ENCODE measurements at regions not wholly inside any gene's neighbourhood (a gene's known extent, or its start where the extent isn't known, plus 50 kb on each side); places are given as distances from the start of the nearest gene placed in this dataset.

DNA sequence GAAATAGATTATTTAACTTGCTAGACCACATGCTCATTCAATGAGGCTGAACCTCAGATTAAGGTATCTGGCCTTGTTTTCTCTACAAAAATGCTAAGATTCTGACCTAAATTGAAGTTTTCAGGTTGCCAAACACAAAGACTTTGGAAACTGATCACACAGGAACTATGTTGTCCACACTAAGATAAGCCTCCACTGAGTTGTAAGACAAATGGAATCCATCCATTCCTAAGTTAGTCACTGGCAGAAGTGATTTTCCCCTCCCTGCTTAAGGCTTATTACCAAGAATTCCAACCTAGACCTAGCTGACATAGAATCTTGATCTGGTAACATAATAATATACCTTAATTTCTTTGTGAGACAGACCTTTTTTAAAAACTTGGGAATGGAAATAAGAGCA is 608.1 kb downstream of the TENT5A start:
- H3K27ac ChIP-seq (ENCODE audit: low read depth in 1 of 2, low read length in 2 of 2), result no peak overlapping the region
- H3K4me1 ChIP-seq (ENCODE audit: control insufficient read depth in 4 of 4, insufficient read depth in 4 of 4, low read length in 3 of 4), result no peaks in the 10 kb centered on the region
- TF ChIP-seq, protein P1, sequence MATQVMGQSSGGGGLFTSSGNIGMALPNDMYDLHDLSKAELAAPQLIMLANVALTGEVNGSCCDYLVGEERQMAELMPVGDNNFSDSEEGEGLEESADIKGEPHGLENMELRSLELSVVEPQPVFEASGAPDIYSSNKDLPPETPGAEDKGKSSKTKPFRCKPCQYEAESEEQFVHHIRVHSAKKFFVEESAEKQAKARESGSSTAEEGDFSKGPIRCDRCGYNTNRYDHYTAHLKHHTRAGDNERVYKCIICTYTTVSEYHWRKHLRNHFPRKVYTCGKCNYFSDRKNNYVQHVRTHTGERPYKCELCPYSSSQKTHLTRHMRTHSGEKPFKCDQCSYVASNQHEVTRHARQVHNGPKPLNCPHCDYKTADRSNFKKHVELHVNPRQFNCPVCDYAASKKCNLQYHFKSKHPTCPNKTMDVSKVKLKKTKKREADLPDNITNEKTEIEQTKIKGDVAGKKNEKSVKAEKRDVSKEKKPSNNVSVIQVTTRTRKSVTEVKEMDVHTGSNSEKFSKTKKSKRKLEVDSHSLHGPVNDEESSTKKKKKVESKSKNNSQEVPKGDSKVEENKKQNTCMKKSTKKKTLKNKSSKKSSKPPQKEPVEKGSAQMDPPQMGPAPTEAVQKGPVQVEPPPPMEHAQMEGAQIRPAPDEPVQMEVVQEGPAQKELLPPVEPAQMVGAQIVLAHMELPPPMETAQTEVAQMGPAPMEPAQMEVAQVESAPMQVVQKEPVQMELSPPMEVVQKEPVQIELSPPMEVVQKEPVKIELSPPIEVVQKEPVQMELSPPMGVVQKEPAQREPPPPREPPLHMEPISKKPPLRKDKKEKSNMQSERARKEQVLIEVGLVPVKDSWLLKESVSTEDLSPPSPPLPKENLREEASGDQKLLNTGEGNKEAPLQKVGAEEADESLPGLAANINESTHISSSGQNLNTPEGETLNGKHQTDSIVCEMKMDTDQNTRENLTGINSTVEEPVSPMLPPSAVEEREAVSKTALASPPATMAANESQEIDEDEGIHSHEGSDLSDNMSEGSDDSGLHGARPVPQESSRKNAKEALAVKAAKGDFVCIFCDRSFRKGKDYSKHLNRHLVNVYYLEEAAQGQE (IDR thresholded peaks at IDR 0.05), result no peak
- no peak for TF ChIP-seq RXRA (IDR thresholded peaks at IDR 0.05)
- no peak for TF ChIP-seq SP1 (IDR thresholded peaks at IDR 0.05)
- TF ChIP-seq GABPA (IDR thresholded peaks at IDR 0.05 in 1 of 2, conservative IDR thresholded peaks at IDR 0.05 in 1 of 2), result no peak
- no peak for TF ChIP-seq JUND (IDR thresholded peaks at IDR 0.05)
- TF ChIP-seq CTCF (IDR thresholded peaks at IDR 0.05; ENCODE audit: low read depth, low read length, missing input control), result no peak
- no peak for TF ChIP-seq NR2F2 (IDR thresholded peaks at IDR 0.05)
- no peak for TF ChIP-seq ATF3 (IDR thresholded peaks at IDR 0.05)
- no peak for TF ChIP-seq YY1 (IDR thresholded peaks at IDR 0.05)
- no peak for TF ChIP-seq TAF1 (conservative IDR thresholded peaks at IDR 0.05)
- TF ChIP-seq HNF4G (IDR thresholded peaks at IDR 0.05), result no peak
- no peak for TF ChIP-seq HNF4A (conservative IDR thresholded peaks at IDR 0.05)
- TF ChIP-seq MAX (IDR thresholded peaks at IDR 0.05), result no peak
- no peak for TF ChIP-seq EGR1 (IDR thresholded peaks at IDR 0.05; ENCODE audit: low read depth in 2 of 2)
- no peak for TF ChIP-seq FOXA1 (IDR thresholded peaks at IDR 0.05)
- TF ChIP-seq ZBTB33 (IDR thresholded peaks at IDR 0.05), result no peak
- no peak for TF ChIP-seq RAD21 (IDR thresholded peaks at IDR 0.05)
- TF ChIP-seq FOXA2 (IDR thresholded peaks at IDR 0.05), result no peak
- no peaks in the 10 kb centered on the region for H3K9me3 ChIP-seq (ENCODE audit: control insufficient read depth in 4 of 4, low read length in 3 of 4)
- no peak for DNase-seq (ENCODE audit: low spot score)
- no peak overlapping the region for H3K4me3 ChIP-seq (ENCODE audit: low read depth in 1 of 3, low read length in 3 of 3)
- H3K36me3 ChIP-seq (ENCODE audit: control insufficient read depth in 4 of 4, insufficient read depth in 3 of 4, low read depth in 1 of 4, low read length in 3 of 4), result no peaks in the 10 kb centered on the region
- H3K9ac ChIP-seq (ENCODE audit: low read depth in 1 of 2, low read length in 2 of 2), result no peak overlapping the region
- no peaks in the 10 kb centered on the region for H3K27me3 ChIP-seq (ENCODE audit: control insufficient read depth in 4 of 4, insufficient read depth in 4 of 4, low read length in 3 of 4)
